GM23248 (cell line): ENCODE measurements at regions not wholly inside any gene's neighbourhood (a gene's known extent, or its start where the extent isn't known, plus 50 kb on each side); places are given as distances from the start of the nearest gene placed in this dataset.

ENCODE experiments used
- EZH2 ChIP-seq: fragments of 200-600 bp; sonication (generic); IDR thresholded peaks from 2 replicates; pipeline ENCODE4 v1.6.1; 2018; ENCODE audit warnings: antibody characterized with exemption, mild to moderate bottlenecking; ENCODE audit not compliant: insufficient read depth, poor library complexity, severe bottlenecking
- EZH2phosphoT487 ChIP-seq: fragments of 200-600 bp; sonication (generic); IDR thresholded peaks from 2 replicates; pipeline ENCODE4 v1.6.1; 2018; ENCODE audit warnings: antibody characterized with exemption, moderate library complexity, mild to moderate bottlenecking, low read depth; ENCODE audit not compliant: insufficient read depth

GRCh38 chr18:40159141-40160017, 1795.7 kb upstream of the PIK3C3 start:
- no peak for TF ChIP-seq EZH2phosphoT487
- no peak for TF ChIP-seq EZH2
